ENCODE measurements at regions not wholly inside any gene's neighbourhood (a gene's known extent, or its start where the extent isn't known, plus 50 kb on each side); places are given as distances from the start of the nearest gene placed in this dataset.

DNA sequence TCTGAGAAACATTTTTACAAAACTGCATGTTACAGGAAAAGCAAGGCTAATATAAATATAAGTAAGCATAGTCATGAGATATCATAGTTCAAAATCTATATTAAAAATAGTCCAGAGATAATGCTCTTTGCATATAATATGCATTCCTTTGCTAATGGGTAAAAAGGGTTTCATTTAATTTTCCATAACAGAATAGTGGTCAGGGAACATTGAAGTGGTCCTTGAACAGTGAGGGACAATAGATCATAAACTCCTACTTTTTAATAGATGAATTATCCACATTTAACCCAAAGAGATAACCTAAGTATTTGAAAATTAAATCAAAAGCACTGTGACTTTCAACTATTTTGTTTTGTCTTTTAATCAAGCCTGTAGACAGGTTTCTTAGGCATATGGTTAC lies 243.1 kb upstream of the ADGRB3 start:
- no peak overlapping the region for H3K27ac ChIP-seq (ENCODE audit: low read depth in 2 of 2, low read length in 2 of 2)
- H3K4me1 ChIP-seq (ENCODE audit: control insufficient read depth in 2 of 3, insufficient read depth in 2 of 3, low read depth in 1 of 3, low read length in 3 of 3), result no peaks in the 10 kb centered on the region
- FAIRE-seq, result no peak
- intact Hi-C loops (cut with DNase I), result no loop called here
- H3K36me3 ChIP-seq (ENCODE audit: control insufficient read depth in 2 of 3, insufficient read depth in 3 of 3, low read length in 3 of 3), result no peaks in the 10 kb centered on the region
- no peaks in the 10 kb centered on the region for H3K27me3 ChIP-seq (ENCODE audit: control insufficient read depth, insufficient read depth, low read length)
- TF ChIP-seq, protein P1, sequence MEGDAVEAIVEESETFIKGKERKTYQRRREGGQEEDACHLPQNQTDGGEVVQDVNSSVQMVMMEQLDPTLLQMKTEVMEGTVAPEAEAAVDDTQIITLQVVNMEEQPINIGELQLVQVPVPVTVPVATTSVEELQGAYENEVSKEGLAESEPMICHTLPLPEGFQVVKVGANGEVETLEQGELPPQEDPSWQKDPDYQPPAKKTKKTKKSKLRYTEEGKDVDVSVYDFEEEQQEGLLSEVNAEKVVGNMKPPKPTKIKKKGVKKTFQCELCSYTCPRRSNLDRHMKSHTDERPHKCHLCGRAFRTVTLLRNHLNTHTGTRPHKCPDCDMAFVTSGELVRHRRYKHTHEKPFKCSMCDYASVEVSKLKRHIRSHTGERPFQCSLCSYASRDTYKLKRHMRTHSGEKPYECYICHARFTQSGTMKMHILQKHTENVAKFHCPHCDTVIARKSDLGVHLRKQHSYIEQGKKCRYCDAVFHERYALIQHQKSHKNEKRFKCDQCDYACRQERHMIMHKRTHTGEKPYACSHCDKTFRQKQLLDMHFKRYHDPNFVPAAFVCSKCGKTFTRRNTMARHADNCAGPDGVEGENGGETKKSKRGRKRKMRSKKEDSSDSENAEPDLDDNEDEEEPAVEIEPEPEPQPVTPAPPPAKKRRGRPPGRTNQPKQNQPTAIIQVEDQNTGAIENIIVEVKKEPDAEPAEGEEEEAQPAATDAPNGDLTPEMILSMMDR (IDR thresholded peaks at IDR 0.05; ENCODE audit: borderline replicate concordance, extremely low read depth, insufficient read depth), result no peak
- no peak overlapping the region for H3K4me3 ChIP-seq (ENCODE audit: low read length in 3 of 3)
- no peaks in the 10 kb centered on the region for H3K9me3 ChIP-seq (ENCODE audit: control insufficient read depth in 2 of 3, insufficient read depth in 1 of 3, low read length in 3 of 3)
- H3K9ac ChIP-seq (ENCODE audit: low read length in 3 of 3), result no peak overlapping the region
- no peak for DNase-seq

DNA sequence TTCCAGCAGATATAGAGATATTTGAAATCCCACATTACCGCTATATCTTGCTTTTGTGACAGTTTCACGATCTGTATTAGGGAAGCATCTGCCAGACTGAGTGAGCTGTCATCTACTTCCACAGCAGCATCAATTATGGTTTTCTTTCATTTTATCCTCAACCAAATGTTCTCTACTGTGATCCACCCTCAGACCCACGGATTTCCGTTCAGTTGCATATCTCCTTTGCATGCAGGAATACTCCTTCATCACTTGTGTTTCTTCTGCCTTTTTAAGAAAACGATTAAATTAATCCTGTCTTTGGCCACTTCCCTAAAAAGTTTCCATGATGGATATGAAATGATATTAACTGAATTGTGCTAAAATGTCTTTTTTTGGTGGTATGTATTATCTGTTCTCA lies 262.1 kb upstream of the ADGRB3 start:
- TF ChIP-seq, protein P1 (IDR thresholded peaks at IDR 0.05; ENCODE audit: borderline replicate concordance, extremely low read depth, insufficient read depth), result no peak
- DNase-seq, result no peak
- no peaks in the 10 kb centered on the region for H3K4me1 ChIP-seq (ENCODE audit: control insufficient read depth in 2 of 3, insufficient read depth in 2 of 3, low read depth in 1 of 3, low read length in 3 of 3)
- peaks cover 0 to 2% (median 0%) of the 10 kb centered on the region in 3 donors for H3K9me3 ChIP-seq (ENCODE audit: control insufficient read depth in 2 of 3, insufficient read depth in 1 of 3, low read length in 3 of 3)
- no peak overlapping the region for H3K4me3 ChIP-seq (ENCODE audit: low read length in 3 of 3)
- no peaks in the 10 kb centered on the region for H3K36me3 ChIP-seq (ENCODE audit: control insufficient read depth in 2 of 3, insufficient read depth in 3 of 3, low read length in 3 of 3)
- H3K27me3 ChIP-seq (ENCODE audit: control insufficient read depth, insufficient read depth, low read length), result no peaks in the 10 kb centered on the region
- H3K9ac ChIP-seq (ENCODE audit: low read length in 3 of 3), result no peak overlapping the region
- FAIRE-seq, result no peak
- H3K27ac ChIP-seq (ENCODE audit: low read depth in 2 of 2, low read length in 2 of 2), result no peak overlapping the region
- intact Hi-C loops (cut with DNase I), result no loop called here

DNA sequence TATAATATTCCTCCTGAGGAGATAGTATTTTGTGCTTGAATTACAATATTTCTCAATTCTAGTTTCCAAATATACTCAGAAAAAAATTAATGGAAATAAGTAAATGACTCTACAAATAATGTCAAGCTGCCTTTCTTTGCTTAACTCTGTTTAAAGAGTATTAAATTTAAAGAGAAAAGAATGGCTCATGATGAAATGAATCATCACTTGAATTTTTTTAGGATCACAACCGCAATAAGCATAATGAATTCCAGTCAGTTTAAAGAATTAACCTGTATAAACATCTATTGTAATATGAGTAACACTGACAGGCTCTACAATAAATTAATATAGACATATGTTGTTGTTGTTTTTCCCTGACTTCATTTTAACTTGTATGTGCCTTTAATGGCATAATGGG lies 266.2 kb upstream of the ADGRB3 start:
- no peak for FAIRE-seq
- no peak overlapping the region for H3K27ac ChIP-seq (ENCODE audit: low read depth in 2 of 2, low read length in 2 of 2)
- H3K9ac ChIP-seq (ENCODE audit: low read length in 3 of 3), result no peak overlapping the region
- intact Hi-C loops (cut with DNase I), result no loop called here
- DNase-seq, result no peak
- no peaks in the 10 kb centered on the region for H3K27me3 ChIP-seq (ENCODE audit: control insufficient read depth, insufficient read depth, low read length)
- TF ChIP-seq, protein P1 (IDR thresholded peaks at IDR 0.05; ENCODE audit: borderline replicate concordance, extremely low read depth, insufficient read depth), result no peak
- H3K4me1 ChIP-seq (ENCODE audit: control insufficient read depth in 2 of 3, insufficient read depth in 2 of 3, low read depth in 1 of 3, low read length in 3 of 3), result no peaks in the 10 kb centered on the region
- no peaks in the 10 kb centered on the region for H3K36me3 ChIP-seq (ENCODE audit: control insufficient read depth in 2 of 3, insufficient read depth in 3 of 3, low read length in 3 of 3)
- no peaks in the 10 kb centered on the region for H3K9me3 ChIP-seq (ENCODE audit: control insufficient read depth in 2 of 3, insufficient read depth in 1 of 3, low read length in 3 of 3)
- no peak overlapping the region for H3K4me3 ChIP-seq (ENCODE audit: low read length in 3 of 3)

DNA sequence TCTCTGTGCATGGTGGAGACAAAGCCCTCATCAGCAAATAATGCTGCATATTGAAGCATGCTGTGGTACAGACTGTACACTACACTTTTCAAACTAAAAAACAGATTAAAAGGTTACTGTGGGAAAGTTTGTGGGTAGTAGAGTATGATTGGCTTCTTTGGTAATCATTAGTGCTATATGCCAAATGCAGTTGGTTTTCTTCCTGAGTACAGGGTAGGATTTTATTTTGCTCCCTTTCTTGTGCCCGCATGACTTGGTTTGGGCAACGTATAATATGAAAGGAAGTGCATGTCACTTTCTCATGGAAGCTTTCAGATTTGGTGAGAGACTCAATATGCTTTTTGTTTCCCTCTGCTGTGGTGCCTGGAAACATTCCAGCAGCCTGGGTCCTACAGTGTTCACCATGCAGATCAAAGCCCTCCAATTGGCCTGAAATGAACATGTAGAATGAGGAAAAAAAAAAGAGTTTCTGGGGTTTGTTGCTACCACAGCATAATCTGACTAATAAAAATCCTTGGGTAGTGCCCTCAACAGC lies 270.7 kb upstream of the ADGRB3 start:
- Histone ChIP-seq H3K9me3 (ENCODE audit: control insufficient read depth in 2 of 3, insufficient read depth in 1 of 3, low read length in 3 of 3) (no peaks in the 10 kb centered on the region), H3K36me3 (ENCODE audit: control insufficient read depth in 2 of 3, insufficient read depth in 3 of 3, low read length in 3 of 3) (no peaks in the 10 kb centered on the region), H3K4me1 (ENCODE audit: control insufficient read depth in 2 of 3, insufficient read depth in 2 of 3, low read depth in 1 of 3, low read length in 3 of 3) (no peaks in the 10 kb centered on the region), H3K4me3 (ENCODE audit: low read length in 3 of 3) (no peak overlapping the region), H3K27ac (ENCODE audit: low read depth in 2 of 2, low read length in 2 of 2) (no peak overlapping the region), H3K27me3 (ENCODE audit: control insufficient read depth, insufficient read depth, low read length) (no peaks in the 10 kb centered on the region), H3K9ac (ENCODE audit: low read length in 3 of 3) (no peak overlapping the region)
- intact Hi-C loops (cut with DNase I), result no loop called here
- FAIRE-seq (no peak), DNase-seq (no peak)
- TF ChIP-seq, protein P1 (IDR thresholded peaks at IDR 0.05; ENCODE audit: borderline replicate concordance, extremely low read depth, insufficient read depth), result no peak
